PC-3 (cell line): ENCODE measurements at regions not wholly inside any gene's neighbourhood (a gene's known extent, or its start where the extent isn't known, plus 50 kb on each side); places are given as distances from the start of the nearest gene placed in this dataset.

Experiments used
- ATAC-seq: fragments of 200-7000 bp; cut with Tn5 transposase; 2 replicates; pipeline ENCODE4 v1.9.1; 2020; ENCODE audit warnings: mild to moderate bottlenecking, moderate library complexity
- BruUV-seq: library from RNA; stranded (reverse); fragments of 400-500 nt; replicated peaks from 2 replicates; lab custom pipeline; 2021; lab: Mats Ljungman, UMichigan
- CTCF ChIA-PET: fragments of 300-600 bp; sonication (Branson Sonifier 250); formaldehyde crosslinking; loops from one replicate; lab custom pipeline; 2022; ENCODE audit warnings: antibody characterized with exemption; lab: Charles Lee
- POLR2A ChIA-PET: fragments of 300-600 bp; sonication (Branson Sonifier 250); formaldehyde crosslinking; loops from one replicate; lab custom pipeline; 2022; ENCODE audit warnings: antibody characterized with exemption; ENCODE audit not compliant: unreplicated experiment; lab: Charles Lee
- DNase-seq: peaks from one replicate; pipeline ENCODE4 v3.0.0-alpha.2; 2015
- H2AFZ ChIP-seq: fragments of 300-600 bp; sonication (generic); 2 replicates; pipeline ENCODE4 v1.6.0; 2016; ENCODE audit warnings: antibody characterized with exemption, low read length
- H3F3A ChIP-seq: fragments of 300-600 bp; sonication (generic); one replicate; pipeline ENCODE4 v1.6.0; 2017; ENCODE audit warnings: antibody characterized with exemption, low read length, control low read depth, mild to moderate bottlenecking; ENCODE audit not compliant: unreplicated experiment
- H3K27ac ChIP-seq: fragments of 300-600 bp; sonication (generic); 2 replicates; pipeline ENCODE4 v1.5.1; 2016; ENCODE audit warnings: mild to moderate bottlenecking, low read length
- H3K27me3 ChIP-seq: fragments of 300-600 bp; sonication (generic); 2 replicates; pipeline ENCODE4 v1.6.1; 2016; ENCODE audit warnings: low read length, mixed read lengths
- H3K36me3 ChIP-seq: fragments of 300-600 bp; sonication (generic); 2 replicates; pipeline ENCODE4 v1.6.1; 2016; ENCODE audit warnings: low read depth, mixed run types, low read length, mixed read lengths
- H3K4me1 ChIP-seq: fragments of 300-600 bp; sonication (generic); 2 replicates; pipeline ENCODE4 v1.5.1; 2016; ENCODE audit warnings: low read length; ENCODE audit not compliant: insufficient read depth
- H3K4me2 ChIP-seq: fragments of 300-600 bp; sonication (generic); 2 replicates; pipeline ENCODE4 v1.6.0; 2016; ENCODE audit warnings: low read length
- H3K4me3 ChIP-seq: fragments of 300-600 bp; sonication (generic); 2 replicates; pipeline ENCODE4 v1.5.1; 2016; ENCODE audit warnings: mild to moderate bottlenecking, low read length, mixed read lengths
- H3K79me2 ChIP-seq: fragments of 300-600 bp; sonication (generic); 2 replicates; pipeline ENCODE4 v1.6.1; 2017; ENCODE audit warnings: low read length, mixed read lengths
- H3K9ac ChIP-seq: fragments of 300-600 bp; sonication (generic); 2 replicates; pipeline ENCODE4 v1.6.0; 2016; ENCODE audit warnings: mild to moderate bottlenecking, low read length
- H3K9me2 ChIP-seq: fragments of 300-600 bp; sonication (generic); replicated peaks from 2 replicates; pipeline ENCODE4 v1.6.1; 2016; ENCODE audit warnings: mixed run types, low read length, mixed read lengths
- H3K9me3 ChIP-seq: fragments of 300-600 bp; sonication (generic); 2 replicates; pipeline ENCODE4 v1.6.1; 2016; ENCODE audit warnings: low read length, mixed read lengths
- H4K20me1 ChIP-seq: fragments of 300-600 bp; sonication (generic); 2 replicates; pipeline ENCODE4 v1.6.1; 2016; ENCODE audit warnings: low read length, mixed read lengths
- EZH2 ChIP-seq: fragments of 300-600 bp; sonication (generic); IDR thresholded peaks from one replicate; pipeline ENCODE4 v1.6.1; 2017; ENCODE audit warnings: antibody characterized with exemption, mild to moderate bottlenecking, low read length; ENCODE audit not compliant: unreplicated experiment
- EZH2phosphoT487 ChIP-seq: fragments of 300-600 bp; sonication (generic); IDR thresholded peaks from 2 replicates; pipeline ENCODE4 v1.6.1; 2018; ENCODE audit warnings: mild to moderate bottlenecking, antibody characterized with exemption, low read length, borderline replicate concordance
- intact Hi-C: fragments of 100-400 bp; cut with micrococcal nuclease; formaldehyde crosslinking; loops from 2 replicates; pipeline ENCODE4 v1.9.0; 2023
- TF ChIP-seq, protein P1 (sequence below): fragments of 300-600 bp; sonication (generic); conservative IDR thresholded peaks from 2 replicates; pipeline ENCODE4 v1.5.1; 2017; ENCODE audit warnings: antibody characterized with exemption, low read depth, mild to moderate bottlenecking, low read length

DNA sequence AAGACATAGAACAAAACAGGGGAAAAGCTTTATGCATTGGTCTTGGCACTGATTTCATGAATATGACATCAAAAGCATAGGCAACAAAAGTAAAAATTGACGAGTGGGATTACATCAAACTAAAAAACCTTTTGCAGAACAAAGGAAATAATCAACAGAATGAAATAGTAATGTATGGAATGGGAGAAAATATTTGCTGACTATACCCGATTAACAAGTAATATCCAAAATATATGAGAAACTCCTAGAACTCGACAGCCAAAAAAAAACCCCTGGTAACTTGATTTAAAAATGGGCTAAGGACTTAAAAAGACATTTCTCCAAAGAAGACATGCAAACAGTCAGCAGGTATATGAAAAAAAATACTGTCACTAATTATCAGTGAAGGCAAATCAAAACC, 231.7 kb upstream of the MAN1A1 start:
- TF ChIP-seq EZH2 (no peak), EZH2phosphoT487 (no peak)
- TF ChIP-seq, protein P1, sequence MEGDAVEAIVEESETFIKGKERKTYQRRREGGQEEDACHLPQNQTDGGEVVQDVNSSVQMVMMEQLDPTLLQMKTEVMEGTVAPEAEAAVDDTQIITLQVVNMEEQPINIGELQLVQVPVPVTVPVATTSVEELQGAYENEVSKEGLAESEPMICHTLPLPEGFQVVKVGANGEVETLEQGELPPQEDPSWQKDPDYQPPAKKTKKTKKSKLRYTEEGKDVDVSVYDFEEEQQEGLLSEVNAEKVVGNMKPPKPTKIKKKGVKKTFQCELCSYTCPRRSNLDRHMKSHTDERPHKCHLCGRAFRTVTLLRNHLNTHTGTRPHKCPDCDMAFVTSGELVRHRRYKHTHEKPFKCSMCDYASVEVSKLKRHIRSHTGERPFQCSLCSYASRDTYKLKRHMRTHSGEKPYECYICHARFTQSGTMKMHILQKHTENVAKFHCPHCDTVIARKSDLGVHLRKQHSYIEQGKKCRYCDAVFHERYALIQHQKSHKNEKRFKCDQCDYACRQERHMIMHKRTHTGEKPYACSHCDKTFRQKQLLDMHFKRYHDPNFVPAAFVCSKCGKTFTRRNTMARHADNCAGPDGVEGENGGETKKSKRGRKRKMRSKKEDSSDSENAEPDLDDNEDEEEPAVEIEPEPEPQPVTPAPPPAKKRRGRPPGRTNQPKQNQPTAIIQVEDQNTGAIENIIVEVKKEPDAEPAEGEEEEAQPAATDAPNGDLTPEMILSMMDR: no peak
- H3F3A ChIP-seq: no peaks in the 10 kb centered on the region
- H3K4me1 ChIP-seq: no peaks in the 10 kb centered on the region
- H4K20me1 ChIP-seq: no peaks in the 10 kb centered on the region
- no peaks in the 10 kb centered on the region for H3K9me3 ChIP-seq
- H3K9ac ChIP-seq: no peak overlapping the region
- no peaks in the 10 kb centered on the region for H3K27me3 ChIP-seq
- no TSS peak for BruUV-seq
- no peaks in the 10 kb centered on the region for H3K79me2 ChIP-seq
- ATAC-seq (no peak), DNase-seq (no peak)
- intact Hi-C loops: no loop called here
- H3K9me2 ChIP-seq: no peaks in the 10 kb centered on the region
- POLR2A ChIA-PET: no interaction called here
- H3K36me3 ChIP-seq: no peaks in the 10 kb centered on the region
- no peak overlapping the region for H3K4me3 ChIP-seq
- no peak overlapping the region for H3K4me2 ChIP-seq
- CTCF ChIA-PET: no interaction called here
- H2AFZ ChIP-seq: no peak overlapping the region
- H3K27ac ChIP-seq: no peak overlapping the region

DNA sequence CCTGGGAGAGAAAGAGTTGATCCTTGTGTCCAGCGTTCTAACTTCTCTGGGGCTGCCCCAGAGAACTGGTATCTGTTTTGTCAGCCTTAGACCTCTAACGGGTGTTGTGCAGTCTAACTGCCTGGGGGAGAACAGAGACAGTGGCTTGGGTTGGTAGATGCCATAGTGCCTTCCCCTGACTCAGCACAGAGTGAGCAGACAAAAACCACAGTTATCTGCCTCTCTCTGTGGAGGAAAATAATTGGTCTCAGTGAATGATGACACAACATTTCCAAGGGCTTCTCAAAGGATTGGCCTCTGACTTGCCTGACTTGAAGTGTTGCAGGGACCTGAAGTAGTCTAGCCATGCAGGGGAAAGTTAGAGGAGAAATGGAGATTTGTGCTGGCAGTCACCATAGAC, 226.2 kb upstream of the MAN1A1 start:
- Histone ChIP-seq H3K4me3 (no peak overlapping the region), H3K9ac (no peak overlapping the region), H3K27me3 (no peaks in the 10 kb centered on the region), H3K4me2 (no peak overlapping the region), H3K27ac (no peak overlapping the region), H2AFZ (no peak overlapping the region), H3K9me3 (no peaks in the 10 kb centered on the region), H3K4me1 (no peaks in the 10 kb centered on the region), H3K9me2 (no peaks in the 10 kb centered on the region), H3K79me2 (no peaks in the 10 kb centered on the region), H3K36me3 (no peaks in the 10 kb centered on the region), H4K20me1 (no peaks in the 10 kb centered on the region), H3F3A (no peaks in the 10 kb centered on the region)
- DNase-seq (peak; percentile 19), ATAC-seq (no peak)
- POLR2A ChIA-PET: no interaction called here
- TF ChIP-seq EZH2phosphoT487: no peak
- no peak for TF ChIP-seq EZH2
- TF ChIP-seq, protein P1: no peak
- intact Hi-C loops: no loop called here
- CTCF ChIA-PET: no interaction called here
- no TSS peak for BruUV-seq

DNA sequence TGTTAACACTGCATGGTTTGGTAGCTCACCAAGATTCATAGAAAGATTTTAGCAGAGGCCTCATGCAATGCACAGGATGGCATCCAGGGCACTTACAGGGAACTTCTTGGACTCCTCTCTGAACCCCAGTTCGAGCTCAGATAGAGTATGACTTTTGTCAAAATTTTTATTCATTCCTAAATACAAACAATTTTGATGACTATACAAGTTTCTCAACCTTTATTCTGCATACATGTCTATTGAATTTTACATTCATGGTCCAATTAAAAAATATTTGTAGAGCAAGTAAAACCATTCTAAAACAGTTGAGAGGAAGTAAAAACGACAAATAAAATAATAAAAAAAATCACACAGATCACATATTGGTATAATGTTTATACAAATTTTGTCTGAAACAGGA, 219.0 kb upstream of the MAN1A1 start:
- DNase-seq: no peak
- Histone ChIP-seq H3K4me1 (no peaks in the 10 kb centered on the region), H3K27me3 (no peaks in the 10 kb centered on the region), H3K79me2 (no peaks in the 10 kb centered on the region), H3K4me2 (no peak overlapping the region), H3K9me2 (no peaks in the 10 kb centered on the region), H3F3A (no peaks in the 10 kb centered on the region), H3K9me3 (no peaks in the 10 kb centered on the region), H3K4me3 (no peak overlapping the region), H3K27ac (no peak overlapping the region), H3K9ac (no peak overlapping the region), H3K36me3 (no peaks in the 10 kb centered on the region), H4K20me1 (no peaks in the 10 kb centered on the region), H2AFZ (no peak overlapping the region)
- CTCF ChIA-PET: no interaction called here
- POLR2A ChIA-PET: no interaction called here
- TF ChIP-seq EZH2 (no peak), EZH2phosphoT487 (no peak)
- TF ChIP-seq, protein P1: no peak
- no peak for ATAC-seq
- intact Hi-C loops: no loop called here
- no TSS peak for BruUV-seq
